Breast epithelium (tissue), 4 donors: ENCODE measurements at regions not wholly inside any gene's neighbourhood (a gene's known extent, or its start where the extent isn't known, plus 50 kb on each side); places are given as distances from the start of the nearest gene placed in this dataset.

Source experiments
- DNase-seq, 2 donors: peaks; one replicate each; pipeline ENCODE4 v3.0.0-alpha.2; 2019; ENCODE audit warnings: low spot score in 2 of 2
- H3K27ac ChIP-seq, 2 donors: fragments of 200-600 bp; sonication (generic) in 1 of 2; one replicate each; pipeline ENCODE4 v1.5.1; 2016 to 2019; ENCODE audit warnings: mild to moderate bottlenecking in 1 of 2
- H3K27me3 ChIP-seq, 2 donors: fragments of 200-600 bp; sonication (generic) in 1 of 2; one replicate each; pipeline versions ENCODE4 v1.5.1 to v1.6.0; 2017 to 2019; ENCODE audit warnings: control low read depth in 1 of 2, mild to moderate bottlenecking in 1 of 2
- H3K36me3 ChIP-seq: fragments of 200-600 bp; one replicate; pipeline ENCODE4 v1.5.1; 2019
- H3K4me1 ChIP-seq, 2 donors: fragments of 200-600 bp; sonication (generic); one replicate each; pipeline ENCODE4 v1.5.1; 2016 to 2019; ENCODE audit warnings: control low read depth in 1 of 2
- H3K4me3 ChIP-seq, 3 donors: fragments of 200-600 bp; sonication (generic); 1 replicate in 2 of 3; 2 replicates in 1 of 3; pipeline ENCODE4 v1.5.1; 2016 to 2019; ENCODE audit warnings: mild to moderate bottlenecking in 3 of 3, moderate library complexity in 2 of 3
- H3K9me3 ChIP-seq, 2 donors: fragments of 200-600 bp; sonication (generic) in 1 of 2; one replicate each; pipeline ENCODE4 v1.5.1; 2016 to 2019; ENCODE audit warnings: control low read depth in 1 of 2
- POLR2A ChIP-seq: fragments of 450-650 bp; IDR thresholded peaks from one replicate; pipeline ENCODE4 v1.6.1; 2016; ENCODE audit warnings: antibody characterized with exemption, mild to moderate bottlenecking, moderate library complexity
- POLR2AphosphoS5 ChIP-seq, 3 donors: sonication (generic); formaldehyde crosslinking; IDR thresholded peaks; one replicate each; pipeline ENCODE4 v1.6.1; 2017; ENCODE audit warnings: antibody characterized with exemption in 3 of 3
- intact Hi-C: fragments of 100-400 bp; cut with DNase I; formaldehyde crosslinking; loops from one replicate; pipeline ENCODE4 v1.15.1; 2023; ENCODE audit warnings: low total_unique reads
- TF ChIP-seq, protein P1 (sequence below), 3 donors: fragments of 450-650 bp; IDR thresholded peaks; one replicate each; pipeline ENCODE4 v1.5.1; 2016 to 2017; ENCODE audit warnings: antibody characterized with exemption in 3 of 3, mild to moderate bottlenecking in 3 of 3, moderate library complexity in 3 of 3

DNA sequence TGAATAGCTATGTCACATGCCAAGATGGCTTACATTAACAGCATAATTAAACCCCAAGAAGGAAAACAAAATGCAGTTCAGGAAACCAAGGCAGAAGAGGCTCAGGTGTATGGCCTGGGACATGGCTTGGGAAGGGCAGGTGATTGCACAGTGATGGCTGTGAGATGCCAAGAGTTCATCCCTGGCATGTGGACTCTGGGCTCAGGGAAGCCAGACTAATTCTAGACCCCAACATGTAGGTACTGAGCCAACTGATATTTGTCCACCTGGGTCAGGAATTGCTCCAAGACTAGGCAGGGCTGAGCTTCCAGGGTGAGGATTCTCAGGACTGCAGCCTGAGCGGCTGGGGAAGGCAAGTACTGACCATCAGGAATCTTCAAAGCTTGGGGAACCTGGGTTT, 218.4 kb upstream of the PIK3R1 start:
- Histone ChIP-seq H3K36me3 (no peaks in the 10 kb centered on the region), H3K27ac (no peak overlapping the region), H3K4me3 (no peak overlapping the region), H3K9me3 (no peaks in the 10 kb centered on the region), H3K4me1 (no peaks in the 10 kb centered on the region), H3K27me3 (no peaks in the 10 kb centered on the region)
- intact Hi-C loops: no loop called here
- TF ChIP-seq, protein P1, sequence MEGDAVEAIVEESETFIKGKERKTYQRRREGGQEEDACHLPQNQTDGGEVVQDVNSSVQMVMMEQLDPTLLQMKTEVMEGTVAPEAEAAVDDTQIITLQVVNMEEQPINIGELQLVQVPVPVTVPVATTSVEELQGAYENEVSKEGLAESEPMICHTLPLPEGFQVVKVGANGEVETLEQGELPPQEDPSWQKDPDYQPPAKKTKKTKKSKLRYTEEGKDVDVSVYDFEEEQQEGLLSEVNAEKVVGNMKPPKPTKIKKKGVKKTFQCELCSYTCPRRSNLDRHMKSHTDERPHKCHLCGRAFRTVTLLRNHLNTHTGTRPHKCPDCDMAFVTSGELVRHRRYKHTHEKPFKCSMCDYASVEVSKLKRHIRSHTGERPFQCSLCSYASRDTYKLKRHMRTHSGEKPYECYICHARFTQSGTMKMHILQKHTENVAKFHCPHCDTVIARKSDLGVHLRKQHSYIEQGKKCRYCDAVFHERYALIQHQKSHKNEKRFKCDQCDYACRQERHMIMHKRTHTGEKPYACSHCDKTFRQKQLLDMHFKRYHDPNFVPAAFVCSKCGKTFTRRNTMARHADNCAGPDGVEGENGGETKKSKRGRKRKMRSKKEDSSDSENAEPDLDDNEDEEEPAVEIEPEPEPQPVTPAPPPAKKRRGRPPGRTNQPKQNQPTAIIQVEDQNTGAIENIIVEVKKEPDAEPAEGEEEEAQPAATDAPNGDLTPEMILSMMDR (IDR thresholded peaks at IDR 0.05): no peak
- TF ChIP-seq POLR2AphosphoS5 (IDR thresholded peaks at IDR 0.05): no peak
- TF ChIP-seq POLR2A: no peak
- DNase-seq: no peak

DNA sequence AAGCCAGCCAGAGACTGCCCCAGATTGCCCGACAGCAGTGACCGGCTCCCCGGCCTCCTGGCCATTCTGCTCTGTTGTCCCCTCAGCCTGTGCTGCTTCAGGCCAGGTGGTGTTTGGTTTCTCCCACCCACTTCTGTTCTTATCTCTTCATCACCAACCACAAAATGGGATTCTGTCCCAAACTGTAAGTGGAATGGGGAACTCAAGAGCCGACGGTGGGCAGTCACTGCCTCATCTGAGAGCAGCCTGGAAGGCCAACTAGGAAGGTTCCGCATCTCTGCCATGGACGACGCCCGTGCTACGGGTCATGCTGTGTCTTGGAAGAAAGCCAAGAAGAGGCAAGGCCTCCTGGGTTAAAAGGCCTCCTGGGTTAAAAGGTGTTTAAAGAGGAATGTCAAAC, 219.0 kb upstream of the PIK3R1 start:
- no peaks in the 10 kb centered on the region for H3K27me3 ChIP-seq
- H3K36me3 ChIP-seq: no peaks in the 10 kb centered on the region
- no peak overlapping the region for H3K4me3 ChIP-seq
- no peak overlapping the region for H3K27ac ChIP-seq
- no peaks in the 10 kb centered on the region for H3K9me3 ChIP-seq
- H3K4me1 ChIP-seq: no peaks in the 10 kb centered on the region
- no peak for TF ChIP-seq POLR2AphosphoS5 (IDR thresholded peaks at IDR 0.05)
- no peak for TF ChIP-seq POLR2A
- TF ChIP-seq, protein P1 (IDR thresholded peaks at IDR 0.05): no peak
- DNase-seq: no peak
- intact Hi-C loops: no loop called here

DNA sequence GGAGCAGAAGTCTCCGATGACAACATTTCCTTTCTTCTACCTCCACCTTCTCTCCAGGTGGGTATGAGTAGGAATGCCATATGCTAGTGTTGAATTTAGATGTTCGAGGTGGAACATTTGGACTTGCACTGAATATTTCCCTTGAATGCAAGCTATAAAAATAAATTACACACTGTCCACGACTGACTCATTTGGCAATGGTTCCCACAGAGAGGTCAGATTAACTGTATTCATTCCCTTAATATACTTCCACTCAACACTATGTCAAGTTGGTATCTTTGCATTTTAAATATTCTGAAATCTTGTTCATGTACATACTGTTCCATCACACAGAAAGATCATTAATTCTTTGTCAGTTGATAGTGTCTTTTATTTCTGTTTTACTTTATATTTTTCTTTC, 222.6 kb upstream of the PIK3R1 start:
- no peak overlapping the region for H3K4me3 ChIP-seq
- no peaks in the 10 kb centered on the region for H3K36me3 ChIP-seq
- H3K27me3 ChIP-seq: no peaks in the 10 kb centered on the region
- H3K27ac ChIP-seq: no peak overlapping the region
- intact Hi-C loops: no loop called here
- H3K9me3 ChIP-seq: no peaks in the 10 kb centered on the region
- H3K4me1 ChIP-seq: no peaks in the 10 kb centered on the region
- TF ChIP-seq POLR2AphosphoS5 (IDR thresholded peaks at IDR 0.05): no peak
- TF ChIP-seq POLR2A: no peak
- TF ChIP-seq, protein P1 (IDR thresholded peaks at IDR 0.05): no peak
- DNase-seq: no peak

DNA sequence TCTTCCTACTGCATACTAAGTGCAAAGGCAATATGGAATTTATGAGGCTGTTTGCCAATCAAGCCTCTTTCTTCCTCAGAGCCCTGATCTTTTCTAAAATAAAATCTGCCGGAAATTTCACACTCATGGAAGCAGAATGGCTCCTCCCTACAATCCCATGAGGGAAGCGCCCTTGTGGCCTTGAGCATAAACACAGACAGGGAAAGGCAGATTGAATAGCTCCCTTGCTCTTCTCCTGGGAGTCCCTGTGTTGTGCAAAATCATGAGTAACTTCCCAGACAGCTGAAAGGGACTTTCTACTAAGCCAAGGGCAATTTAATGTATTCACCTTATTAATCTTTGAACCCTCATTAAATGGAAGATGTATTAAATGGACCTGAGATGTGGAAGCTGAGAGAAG, 226.1 kb upstream of the PIK3R1 start:
- H3K27ac ChIP-seq: no peak overlapping the region
- intact Hi-C loops: no loop called here
- H3K9me3 ChIP-seq: no peaks in the 10 kb centered on the region
- no peaks in the 10 kb centered on the region for H3K36me3 ChIP-seq
- H3K4me3 ChIP-seq: no peak overlapping the region
- DNase-seq: no peak
- TF ChIP-seq POLR2A (no peak), POLR2AphosphoS5 (IDR thresholded peaks at IDR 0.05) (no peak)
- H3K4me1 ChIP-seq: no peaks in the 10 kb centered on the region
- H3K27me3 ChIP-seq: no peaks in the 10 kb centered on the region

DNA sequence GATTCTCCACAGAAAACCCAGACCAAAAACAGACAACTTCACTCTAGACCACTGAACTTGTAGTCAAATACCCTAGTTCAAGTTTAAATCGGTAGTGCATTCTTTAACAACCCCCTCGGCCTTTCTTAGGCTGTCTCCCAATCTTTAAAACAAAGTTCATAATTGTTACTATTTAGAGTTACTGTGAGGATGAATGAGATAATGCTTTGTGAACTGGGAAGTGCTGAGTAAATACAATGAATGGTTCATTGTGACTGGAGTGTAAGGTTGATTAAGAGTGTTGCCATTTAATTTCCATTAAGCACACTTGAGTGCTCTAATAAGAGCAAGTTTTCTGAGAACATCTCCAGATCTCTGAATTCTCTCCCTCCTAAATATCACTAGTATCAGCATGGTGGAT, 228.8 kb upstream of the PIK3R1 start:
- H3K4me1 ChIP-seq: no peaks in the 10 kb centered on the region
- no peaks in the 10 kb centered on the region for H3K27me3 ChIP-seq
- no peaks in the 10 kb centered on the region for H3K9me3 ChIP-seq
- H3K4me3 ChIP-seq: no peak overlapping the region
- H3K27ac ChIP-seq: no peak overlapping the region
- no peak for TF ChIP-seq POLR2AphosphoS5 (IDR thresholded peaks at IDR 0.05)
- TF ChIP-seq, protein P1 (IDR thresholded peaks at IDR 0.05): no peak
- TF ChIP-seq POLR2A: no peak
- intact Hi-C loops: no loop called here
- no peak for DNase-seq
- no peaks in the 10 kb centered on the region for H3K36me3 ChIP-seq
